ENCODE measurements at regions not wholly inside any gene's neighbourhood (a gene's known extent, or its start where the extent isn't known, plus 50 kb on each side); places are given as distances from the start of the nearest gene placed in this dataset.

DNA sequence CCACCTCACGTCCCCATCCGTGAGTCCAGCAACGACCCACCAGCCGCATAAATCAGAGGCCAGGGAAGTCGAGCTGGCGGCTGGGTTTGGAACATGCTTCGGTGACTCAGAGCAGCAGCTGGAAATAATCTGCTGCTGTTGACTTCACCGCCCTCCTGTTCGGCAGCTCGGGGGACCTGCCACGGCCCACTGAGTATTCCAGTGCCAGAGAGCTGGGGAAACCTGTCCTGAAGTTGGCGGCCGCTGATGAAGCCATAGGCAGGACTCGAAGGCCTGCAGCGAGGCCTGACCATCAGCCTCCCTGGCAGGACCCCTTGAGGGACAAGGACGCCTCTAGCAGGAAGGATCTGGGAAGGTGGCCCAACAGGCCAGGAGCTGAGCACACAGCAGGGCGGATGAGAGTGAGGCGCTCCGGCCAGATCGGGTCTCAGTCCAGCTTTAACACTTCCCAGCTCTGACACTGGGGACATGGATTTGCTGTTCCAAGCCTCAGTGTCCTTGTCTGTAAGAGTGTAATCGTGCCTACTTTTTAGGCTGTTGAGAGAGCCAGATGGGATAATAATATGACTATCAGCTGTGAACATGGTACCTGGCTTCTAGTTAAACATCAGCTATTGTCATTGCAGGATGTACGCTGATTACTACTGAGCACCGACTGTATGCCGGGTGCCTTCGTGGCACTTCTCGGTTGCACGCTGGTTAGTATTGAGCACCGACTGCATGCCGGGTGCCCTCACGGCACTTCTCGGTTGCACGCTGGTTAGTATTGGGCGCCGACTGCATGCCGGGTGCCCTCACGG is 50.4 kb upstream of the CIBAR2 start:
- peak; percentile 85 for DNase-seq (ENCODE audit: low spot score)

GRCh38 chr16:85163278-85164112 is 51.2 kb upstream of the CIBAR2 start:
- no peak for DNase-seq (ENCODE audit: low spot score)

GRCh38 chr16:85164431-85164830 is 52.2 kb upstream of the CIBAR2 start:
- DNase-seq (ENCODE audit: low spot score) = no peak

DNA sequence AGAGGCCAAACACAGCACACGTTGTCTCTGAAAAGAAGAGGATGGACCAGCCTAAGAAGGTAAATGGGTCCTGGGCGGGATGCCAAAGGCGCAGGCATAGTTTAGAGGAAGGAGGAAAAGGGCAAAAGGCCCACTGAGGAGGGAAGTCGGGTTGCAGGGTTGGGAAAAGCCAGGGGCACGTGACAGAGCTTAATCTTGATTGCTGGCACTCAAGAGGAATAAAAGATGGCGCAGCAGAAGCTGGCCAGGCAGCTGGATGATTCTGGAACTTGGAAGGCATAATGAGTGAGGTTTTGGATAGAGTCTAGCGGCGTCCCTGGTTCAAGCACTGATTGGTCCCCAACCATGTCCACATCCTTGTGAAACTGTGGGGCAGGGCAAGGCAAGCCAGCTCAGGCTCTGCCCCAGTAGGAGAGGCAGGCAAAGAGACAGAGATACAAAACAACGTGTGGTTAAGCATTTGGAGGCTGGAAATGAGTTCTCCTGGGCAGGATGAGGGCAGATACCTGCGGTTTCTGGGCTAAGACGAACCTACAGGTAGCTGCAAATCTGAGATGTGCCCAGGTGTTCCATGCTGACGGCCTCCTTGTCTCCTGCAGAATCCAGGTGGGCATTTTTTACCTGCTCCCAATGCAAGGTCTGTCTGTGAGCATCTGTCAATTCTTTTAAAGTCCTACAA is 52.7 kb upstream of the CIBAR2 start:
- DNase-seq (ENCODE audit: low spot score) = no peak

- DNase-seq (ENCODE audit: low spot score) = no peak
These were observed 53.5 kb upstream of the CIBAR2 start for GRCh38 chr16:85165781-85166180.

- no peak for DNase-seq (ENCODE audit: low spot score)
These were observed 54.0 kb upstream of the CIBAR2 start for GRCh38 chr16:85166281-85166680.

- DNase-seq (ENCODE audit: low spot score) = no peak
These were observed 54.7 kb upstream of the CIBAR2 start for GRCh38 chr16:85166699-85167588.

- no peak for DNase-seq (ENCODE audit: low spot score)
These were observed 55.6 kb upstream of the CIBAR2 start for GRCh38 chr16:85167589-85168537.

GRCh38 chr16:85168732-85169256 is 56.5 kb upstream of the CIBAR2 start:
- DNase-seq (ENCODE audit: low spot score) = peak; percentile 94

- peak; percentile 46 for DNase-seq (ENCODE audit: low spot score)
These were observed 57.2 kb upstream of the CIBAR2 start for GRCh38 chr16:85169333-85170065.

- peak; percentile 19 for DNase-seq (ENCODE audit: low spot score)
These were observed 57.8 kb upstream of the CIBAR2 start for GRCh38 chr16:85170066-85170491.

DNA sequence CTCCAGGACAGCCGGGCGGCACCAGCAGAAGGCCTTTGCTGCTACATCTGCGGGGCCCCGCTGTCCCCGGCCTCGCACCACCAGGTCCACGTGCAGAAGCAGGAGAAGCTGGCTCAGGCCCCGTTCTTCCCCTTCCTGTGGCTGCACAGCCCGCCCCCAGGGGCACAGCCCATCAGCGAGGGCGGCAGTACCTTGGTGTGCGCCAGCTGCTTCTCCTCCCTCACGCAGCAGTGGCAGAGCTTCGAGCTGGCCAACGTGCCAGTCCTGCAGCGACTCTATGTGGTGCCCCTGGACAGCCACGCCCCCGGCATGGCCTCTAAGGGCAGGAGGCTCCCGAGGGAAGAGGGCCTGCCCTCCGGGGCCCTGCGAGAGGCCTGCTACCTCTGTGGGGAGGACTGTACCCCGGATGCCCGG is 58.3 kb upstream of the CIBAR2 start:
- DNase-seq (ENCODE audit: low spot score) = no peak

DNA sequence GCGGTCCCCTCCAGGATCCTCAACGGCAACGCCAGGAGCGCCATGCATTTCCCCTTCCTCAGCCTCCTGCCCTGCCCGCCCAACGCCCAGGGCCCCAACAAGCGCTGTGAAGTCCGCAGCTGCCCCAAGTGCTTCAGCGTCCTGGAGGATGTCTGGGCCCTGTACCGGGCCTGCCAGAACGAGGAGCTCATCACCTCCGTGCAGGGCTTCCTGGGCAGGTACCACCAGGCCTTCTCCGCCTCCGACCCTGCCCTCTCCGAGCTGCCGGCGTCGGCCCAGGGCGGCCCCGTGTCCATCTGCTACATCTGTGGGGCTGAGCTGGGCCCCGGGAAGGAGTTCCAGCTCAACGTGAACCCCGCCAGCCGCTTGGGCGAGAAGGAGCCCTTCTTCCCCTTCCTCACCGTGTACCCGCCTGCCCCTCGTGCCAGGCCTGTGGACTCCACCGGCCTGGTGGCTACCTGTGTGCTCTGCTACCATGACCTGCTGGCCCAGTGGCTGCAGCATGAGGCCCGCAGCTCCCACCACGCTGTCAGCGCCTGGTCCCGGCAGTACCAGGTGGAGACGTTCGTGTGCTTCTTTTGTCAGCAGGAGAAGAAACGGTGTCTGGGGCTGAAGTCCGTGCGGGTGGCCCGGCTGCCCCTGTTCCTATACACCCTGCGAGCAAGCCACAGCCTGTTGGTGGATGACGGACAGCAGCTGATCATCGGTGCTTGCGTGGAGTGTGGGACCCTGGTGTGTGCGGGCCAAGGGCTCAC is 58.9 kb upstream of the CIBAR2 start:
- no peak for DNase-seq (ENCODE audit: low spot score)

DNA sequence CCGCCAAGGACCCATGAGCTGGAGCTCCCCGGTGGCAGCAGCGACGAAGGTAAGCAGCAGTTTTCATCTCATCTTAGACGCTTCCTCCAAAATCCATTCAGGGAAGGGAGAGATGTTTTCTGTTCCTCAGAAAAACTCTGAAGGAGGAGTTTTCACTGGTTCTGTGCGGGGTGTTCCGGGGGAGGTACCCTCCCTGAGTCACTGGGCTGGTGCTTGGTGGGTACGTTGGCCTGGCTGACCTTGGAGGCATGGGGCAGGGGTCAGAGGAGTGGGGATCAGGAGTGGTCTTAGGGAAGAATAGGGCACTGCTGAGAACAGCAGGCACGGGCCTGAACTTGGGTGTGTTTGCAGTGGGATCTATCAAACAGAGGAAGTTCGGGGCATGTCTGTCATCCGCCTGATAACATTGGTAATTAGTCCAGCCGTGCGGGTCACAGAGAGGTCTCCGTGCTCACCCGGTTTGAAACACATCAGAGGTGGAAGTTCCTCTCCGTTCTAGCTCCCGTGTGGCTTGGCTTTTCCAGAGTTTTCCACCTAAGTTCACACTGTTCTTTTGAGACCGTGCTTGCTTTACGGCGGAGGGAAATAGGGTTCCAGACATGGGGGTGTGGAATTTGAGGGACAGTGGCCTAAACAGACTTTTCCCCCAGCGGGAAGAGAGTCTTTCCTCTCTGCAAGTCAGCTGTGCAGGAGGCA is 59.6 kb upstream of the CIBAR2 start:
- DNase-seq (ENCODE audit: low spot score) = no peak

DNA sequence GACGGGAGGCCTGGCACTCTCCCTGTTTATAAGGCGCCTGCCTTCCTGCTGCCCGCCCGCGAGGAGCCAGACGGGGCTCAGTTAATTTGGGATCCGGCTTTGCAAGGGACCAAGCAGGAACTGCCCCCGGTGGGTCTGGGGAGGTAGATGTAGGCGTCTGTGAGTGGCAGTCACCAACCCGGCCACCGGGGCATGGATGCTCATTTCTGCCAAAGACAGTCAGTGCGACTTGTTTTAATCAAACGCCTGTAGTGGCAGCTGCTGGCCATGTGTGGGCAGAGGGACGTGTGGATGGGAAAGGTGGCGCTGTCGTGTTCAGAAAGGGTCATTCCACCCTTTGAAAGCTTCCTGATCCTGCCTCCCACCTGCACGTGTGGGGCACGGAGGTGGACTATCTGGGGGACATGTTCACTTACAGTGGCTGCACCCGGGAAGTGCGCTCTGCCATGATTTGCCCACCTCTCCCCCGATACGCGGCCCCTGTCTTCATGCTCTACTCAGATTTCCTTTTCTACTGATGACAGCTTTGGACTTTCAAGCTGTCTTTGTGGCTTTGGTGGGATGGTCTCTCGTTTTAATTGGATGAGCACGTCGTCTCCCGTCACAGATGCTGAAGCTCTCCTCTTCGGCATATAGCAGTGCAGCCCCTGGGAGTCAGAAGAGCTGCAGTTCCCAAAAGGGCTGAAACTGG is 60.3 kb upstream of the CIBAR2 start:
- peak; percentile 46 for DNase-seq (ENCODE audit: low spot score)

DNA sequence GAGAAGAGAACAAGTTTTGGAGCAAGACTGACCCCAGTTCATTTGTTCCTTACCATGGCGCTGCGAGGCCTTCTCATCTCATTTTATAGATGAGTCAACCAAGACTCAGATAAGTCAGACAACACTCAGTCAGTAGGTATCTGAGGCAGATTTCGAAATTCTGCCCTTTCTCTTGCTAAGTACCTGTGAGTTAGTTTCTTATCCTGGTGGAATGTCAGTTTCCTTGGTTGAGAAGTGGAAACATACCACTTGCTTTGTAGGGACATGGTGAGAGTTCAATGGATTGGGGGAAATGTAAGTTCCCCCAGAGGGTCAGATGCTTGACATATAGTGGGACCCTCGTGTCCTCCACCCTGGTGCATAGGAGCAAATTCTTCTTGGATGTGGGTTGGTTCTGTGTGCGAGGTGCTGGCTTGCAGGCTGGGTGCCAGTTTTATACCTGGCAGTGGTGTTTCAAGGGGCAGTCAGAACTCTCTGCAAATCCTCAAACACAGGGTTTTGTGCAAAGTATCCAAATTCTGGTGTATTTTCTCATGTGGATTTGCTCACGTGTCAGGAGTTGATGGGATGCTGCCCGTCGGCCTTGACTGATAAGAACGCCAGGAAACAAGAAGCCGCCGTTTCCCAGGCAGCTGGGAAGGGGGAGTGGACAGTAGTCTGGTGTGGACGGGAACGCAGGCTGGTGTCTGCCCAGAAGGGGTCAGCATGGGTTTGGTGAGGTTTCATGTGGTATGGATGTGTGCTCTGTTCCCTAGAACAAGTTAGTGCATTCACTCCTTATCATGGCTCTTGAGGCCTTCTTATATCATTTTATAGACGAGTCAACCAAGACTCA is 61.1 kb upstream of the CIBAR2 start:
- DNase-seq (ENCODE audit: low spot score) = peak; percentile 39
